Keratinocyte (primary cell): ENCODE measurements at regions not wholly inside any gene's neighbourhood (a gene's known extent, or its start where the extent isn't known, plus 50 kb on each side); places are given as distances from the start of the nearest gene placed in this dataset.

Experiments used
- CTCF ChIP-seq, 3 experiments: IDR thresholded peaks in 1 of 3; conservative IDR thresholded peaks in 1 of 3; optimal IDR thresholded peaks in 1 of 3; 2 replicates in 2 of 3; 3 replicates in 1 of 3; pipeline versions ENCODE3 to v1.5.1; 2011; ENCODE audit warnings: low read length in 3 of 3, mild to moderate bottlenecking in 3 of 3, moderate library complexity in 2 of 3, control low read depth in 1 of 3, inconsistent platforms in 1 of 3; ENCODE audit not compliant: insufficient read depth in 2 of 3; ENCODE audit errors: extremely low read depth in 1 of 3
- EZH2 ChIP-seq: IDR thresholded peaks from one replicate; pipeline ENCODE4 v1.6.1; 2012; ENCODE audit warnings: inconsistent platforms, mild to moderate bottlenecking, low read length, moderate library complexity

- TF ChIP-seq EZH2 (no peak), CTCF (optimal IDR thresholded peaks at IDR 0.05 in 1 of 3, IDR thresholded peaks at IDR 0.05 in 1 of 3, conservative IDR thresholded peaks at IDR 0.05 in 1 of 3; ENCODE audit: extremely low read depth in 1 of 3, insufficient read depth in 2 of 3, low read length in 3 of 3) (no peak)
Measured at GRCh38 chr2:173766537-173767289, 198.5 kb downstream of the SP3 start.
